ENCODE measurements at regions not wholly inside any gene's neighbourhood (a gene's known extent, or its start where the extent isn't known, plus 50 kb on each side); places are given as distances from the start of the nearest gene placed in this dataset.

DNA sequence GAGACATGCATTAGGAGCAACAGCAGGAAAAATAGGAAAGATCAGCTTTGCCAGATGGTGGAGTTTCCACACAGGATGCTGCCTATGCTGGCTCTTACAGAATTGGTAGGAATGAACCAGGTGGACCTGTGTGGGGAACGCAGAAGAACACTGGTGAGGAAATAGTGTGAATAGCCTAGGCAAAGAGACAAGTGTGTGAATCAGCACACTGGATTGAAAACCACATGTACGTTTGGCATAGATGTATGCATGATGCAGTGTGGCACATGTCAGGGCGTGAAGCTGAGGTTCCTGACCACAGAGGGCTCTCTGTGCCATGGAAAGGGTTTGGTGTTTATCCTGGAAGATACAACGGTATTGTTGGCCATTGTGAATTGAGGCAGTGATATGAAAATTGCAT, 156.5 kb upstream of the SLC10A2 start:
- BruUV-seq (replicated peaks), result no TSS peak

More for the DNA sequence above, 156.5 kb upstream of the SLC10A2 start:
- Histone ChIP-seq H3K4me1 (ENCODE audit: control insufficient read depth, insufficient read depth, low read length) (no peaks in the 10 kb centered on the region), H2BK15ac (ENCODE audit: low read depth, low read length) (no peak overlapping the region), H4K91ac (ENCODE audit: insufficient read depth, low read depth, low read length) (no peak overlapping the region), H3K18ac (ENCODE audit: low read depth, low read length) (no peak overlapping the region), H3K9me3 (ENCODE audit: control insufficient read depth, insufficient read depth, low read length) (peaks cover 11% of the 10 kb centered on the region), H2BK120ac (ENCODE audit: low read depth, low read length) (no peak overlapping the region), H3K9ac (ENCODE audit: low read depth, low read length) (no peak overlapping the region), H2AFZ (replicated peaks; ENCODE audit: low read length, poor library complexity) (no peak overlapping the region), H3K27ac (ENCODE audit: insufficient read depth, low read length) (no peak overlapping the region), H2BK5ac (ENCODE audit: low read depth, low read length, poor library complexity, severe bottlenecking) (no peak overlapping the region), H4K5ac (ENCODE audit: low read depth, low read length) (no peak overlapping the region), H3K56ac (ENCODE audit: extremely low read depth, insufficient read depth, low read length) (no peak overlapping the region), H3K79me1 (ENCODE audit: low read depth in 1 of 2, low read length in 2 of 2) (no peaks in the 10 kb centered on the region), H3K9me1 (ENCODE audit: insufficient read depth, low read length) (no peaks in the 10 kb centered on the region), H3K4me2 (ENCODE audit: low read depth, low read length) (no peak overlapping the region), H3K36me3 (ENCODE audit: control insufficient read depth, insufficient read depth, low read length) (no peaks in the 10 kb centered on the region), H2BK20ac (ENCODE audit: low read depth, low read length) (no peak overlapping the region), H4K8ac (ENCODE audit: low read depth in 2 of 2, low read length in 2 of 2) (no peak overlapping the region), H3K27me3 (ENCODE audit: control insufficient read depth, insufficient read depth, low read length) (no peaks in the 10 kb centered on the region), H3K4me3 (ENCODE audit: insufficient read depth, low read depth, low read length) (no peak overlapping the region), H3K14ac (replicated peaks; ENCODE audit: low read depth, low read length) (no peak overlapping the region), H3K23ac (ENCODE audit: low read depth, low read length) (no peak overlapping the region), H4K20me1 (ENCODE audit: insufficient read depth, low read length) (no peaks in the 10 kb centered on the region), H2AK5ac (ENCODE audit: low read depth, low read length) (no peak overlapping the region), H3K4ac (ENCODE audit: low read depth, low read length) (no peak overlapping the region), H2AK9ac (replicated peaks; ENCODE audit: low read depth, low read length, poor library complexity) (no peak overlapping the region)
- ATAC-seq (ENCODE audit: low read depth) (no peak), DNase-seq (no peak)
- intact Hi-C loops (cut with micrococcal nuclease), result no loop called here
- POLR2A ChIA-PET (ENCODE audit: unreplicated experiment), result no interaction called here
- CTCF ChIA-PET, result no interaction called here
- 51% methylated on average over 4 of the region's 4 CpGs; no CpG with 5 or more reads in 1 of the 2 experiments for WGBS, 2 experiments (ENCODE audit: extremely low coverage in 2 of 2, insufficient read length in 1 of 2)
- dilution Hi-C loops (cut with HindIII; ENCODE audit: low sequenced_read_pairs, unreplicated experiment), result no loop called here
- in situ Hi-C loops (cut with MboI; ENCODE audit: low sequenced_read_pairs), result no loop called here
- no peak for TF ChIP-seq RFX5 (IDR thresholded peaks at IDR 0.05; ENCODE audit: low read depth, low read length)

Data from IMR-90 (cell line).